ENCODE measurements at regions not wholly inside any gene's neighbourhood (a gene's known extent, or its start where the extent isn't known, plus 50 kb on each side); places are given as distances from the start of the nearest gene placed in this dataset.

DNA sequence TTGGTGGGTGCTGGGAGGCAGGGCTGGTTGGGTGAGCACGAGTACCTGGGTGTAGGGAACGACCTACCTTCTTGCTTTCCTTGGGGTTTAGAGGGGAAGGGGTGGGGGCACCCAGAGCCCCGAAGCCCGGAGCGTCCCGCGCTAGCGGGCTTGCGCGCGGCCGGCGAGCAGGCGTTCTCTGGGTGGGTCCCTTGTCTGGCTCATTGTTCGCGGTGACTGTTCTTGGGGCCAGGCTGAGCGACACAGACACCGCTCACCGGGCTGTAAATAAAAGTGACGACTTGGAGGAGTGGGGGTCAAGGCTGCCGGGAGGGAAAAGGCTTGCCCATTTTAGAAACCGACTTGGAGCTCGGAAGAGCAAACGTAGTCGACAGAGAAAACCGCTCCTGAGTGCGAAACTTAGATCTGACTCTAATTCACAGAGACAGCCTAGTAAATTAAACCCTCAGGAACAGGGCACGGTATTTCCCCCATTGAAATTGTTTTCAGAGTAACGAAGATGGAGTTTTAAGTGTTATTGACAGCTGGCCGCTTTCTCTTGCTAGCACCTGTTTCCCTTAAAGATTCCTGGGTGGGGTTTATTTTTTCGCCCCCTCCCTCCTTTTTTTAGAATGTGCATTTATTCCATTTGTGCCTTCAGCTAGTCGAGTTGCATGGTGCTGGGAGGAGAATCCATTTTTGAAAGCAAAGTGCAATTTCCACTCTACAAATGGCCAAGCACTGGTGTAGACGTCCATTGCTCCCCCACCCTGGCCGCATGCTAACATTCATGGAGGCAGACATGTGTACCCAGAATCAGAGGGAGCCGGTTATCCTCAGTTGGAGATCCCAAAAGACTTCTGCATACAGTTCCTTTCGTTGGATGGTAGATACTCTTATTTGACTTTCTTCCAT, 532.1 kb upstream of the SEMA6D start:
- ChIA-PET POLR2A (no interaction called here), CTCF (no interaction called here), RAD21 (ENCODE audit: low non-redundant PET in 1 of 2, low total read pairs in 2 of 2, uncharacterized antibody in 2 of 2, unreplicated experiment in 2 of 2) (no interaction called here)
- no peaks in the 10 kb centered on the region for H3K9me2 ChIP-seq (ENCODE audit: insufficient read depth)
- H3K4me2 ChIP-seq (ENCODE audit: low read length), result no peak overlapping the region
- H3K9ac ChIP-seq (ENCODE audit: low read length), result no peak overlapping the region
- no peaks in the 10 kb centered on the region for H3K4me1 ChIP-seq (ENCODE audit: control insufficient read depth in 1 of 2, insufficient read depth in 2 of 2, low read length in 2 of 2)
- BruUV-seq (replicated peaks), result no TSS peak
- H3K27ac ChIP-seq (ENCODE audit: low read depth, low read length), result no peak overlapping the region
- intact Hi-C loops (cut with micrococcal nuclease), result no loop called here
- H3K27me3 ChIP-seq (ENCODE audit: insufficient read depth, low read length), result no peaks in the 10 kb centered on the region
- no peak for DNase-seq (ENCODE audit: low read depth, low spot score)
- H2AFZ ChIP-seq (ENCODE audit: low read depth, low read length, poor library complexity, severe bottlenecking), result no peak overlapping the region
- no peaks in the 10 kb centered on the region for H4K20me1 ChIP-seq (ENCODE audit: insufficient read depth)
- H3K4me3 ChIP-seq (replicated peaks in 1 of 2; ENCODE audit: low read depth in 1 of 2, low read length in 2 of 2), result no peak overlapping the region
- no peaks in the 10 kb centered on the region for H3K36me3 ChIP-seq (ENCODE audit: control insufficient read depth in 1 of 2, insufficient read depth in 2 of 2, low read length in 2 of 2)
- TF ChIP-seq ZNF274 (IDR thresholded peaks at IDR 0.05; ENCODE audit: low read depth, low read length), result no peak
- TF ChIP-seq, protein P1, sequence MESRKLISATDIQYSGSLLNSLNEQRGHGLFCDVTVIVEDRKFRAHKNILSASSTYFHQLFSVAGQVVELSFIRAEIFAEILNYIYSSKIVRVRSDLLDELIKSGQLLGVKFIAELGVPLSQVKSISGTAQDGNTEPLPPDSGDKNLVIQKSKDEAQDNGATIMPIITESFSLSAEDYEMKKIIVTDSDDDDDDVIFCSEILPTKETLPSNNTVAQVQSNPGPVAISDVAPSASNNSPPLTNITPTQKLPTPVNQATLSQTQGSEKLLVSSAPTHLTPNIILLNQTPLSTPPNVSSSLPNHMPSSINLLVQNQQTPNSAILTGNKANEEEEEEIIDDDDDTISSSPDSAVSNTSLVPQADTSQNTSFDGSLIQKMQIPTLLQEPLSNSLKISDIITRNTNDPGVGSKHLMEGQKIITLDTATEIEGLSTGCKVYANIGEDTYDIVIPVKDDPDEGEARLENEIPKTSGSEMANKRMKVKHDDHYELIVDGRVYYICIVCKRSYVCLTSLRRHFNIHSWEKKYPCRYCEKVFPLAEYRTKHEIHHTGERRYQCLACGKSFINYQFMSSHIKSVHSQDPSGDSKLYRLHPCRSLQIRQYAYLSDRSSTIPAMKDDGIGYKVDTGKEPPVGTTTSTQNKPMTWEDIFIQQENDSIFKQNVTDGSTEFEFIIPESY (IDR thresholded peaks at IDR 0.05; ENCODE audit: extremely low read depth, insufficient replicate concordance, low read length), result no peak
- TF ChIP-seq EZH2 (IDR thresholded peaks at IDR 0.05), result no peak
- no peaks in the 10 kb centered on the region for H3K79me2 ChIP-seq (ENCODE audit: insufficient read depth, low read length)
- H3K9me3 ChIP-seq (ENCODE audit: control insufficient read depth in 1 of 2, insufficient read depth in 1 of 2, low read depth in 1 of 2, low read length in 2 of 2), result peaks cover 4 to 20% of the 10 kb centered on the region in 2 experiments; a peak in 2 of 4 replicates
- ATAC-seq, result no peak

DNA sequence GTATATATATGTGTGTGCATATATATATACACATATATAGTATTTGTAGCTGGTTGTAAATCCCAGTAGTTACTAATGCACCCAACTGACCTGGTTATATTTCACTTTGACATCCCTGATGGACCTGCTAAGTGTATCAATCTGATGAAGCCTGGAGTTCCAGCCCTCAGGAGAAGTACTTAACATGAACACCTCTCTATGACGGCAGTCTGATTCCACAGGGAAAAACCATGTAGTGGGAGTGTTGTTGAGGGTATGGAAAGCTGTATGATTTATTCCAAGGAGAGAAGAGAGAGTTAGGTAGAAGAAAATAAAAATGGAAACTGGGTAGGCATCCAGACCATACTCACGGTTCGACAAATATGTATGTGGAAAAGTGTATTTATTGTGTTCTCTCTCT, 531.2 kb upstream of the SEMA6D start:
- Histone ChIP-seq H3K27ac (ENCODE audit: low read depth, low read length) (no peak overlapping the region), H3K4me3 (replicated peaks in 1 of 2; ENCODE audit: low read depth in 1 of 2, low read length in 2 of 2) (no peak overlapping the region), H3K4me1 (ENCODE audit: control insufficient read depth in 1 of 2, insufficient read depth in 2 of 2, low read length in 2 of 2) (no peaks in the 10 kb centered on the region), H3K9me3 (ENCODE audit: control insufficient read depth in 1 of 2, insufficient read depth in 1 of 2, low read depth in 1 of 2, low read length in 2 of 2) (peaks cover 4 to 16% of the 10 kb centered on the region in 2 experiments; a peak in 2 of 4 replicates), H4K20me1 (ENCODE audit: insufficient read depth) (no peaks in the 10 kb centered on the region), H3K79me2 (ENCODE audit: insufficient read depth, low read length) (no peaks in the 10 kb centered on the region), H3K27me3 (ENCODE audit: insufficient read depth, low read length) (no peaks in the 10 kb centered on the region), H3K9me2 (ENCODE audit: insufficient read depth) (no peaks in the 10 kb centered on the region), H3K9ac (ENCODE audit: low read length) (no peak overlapping the region), H3K4me2 (ENCODE audit: low read length) (no peak overlapping the region), H3K36me3 (ENCODE audit: control insufficient read depth in 1 of 2, insufficient read depth in 2 of 2, low read length in 2 of 2) (no peaks in the 10 kb centered on the region), H2AFZ (ENCODE audit: low read depth, low read length, poor library complexity, severe bottlenecking) (no peak overlapping the region)
- intact Hi-C loops (cut with micrococcal nuclease), result no loop called here
- BruUV-seq (replicated peaks), result no TSS peak
- DNase-seq (ENCODE audit: low read depth, low spot score) (no peak), ATAC-seq (no peak)
- ChIA-PET POLR2A (no interaction called here), RAD21 (ENCODE audit: low non-redundant PET in 1 of 2, low total read pairs in 2 of 2, uncharacterized antibody in 2 of 2, unreplicated experiment in 2 of 2) (no interaction called here), CTCF (no interaction called here)
- TF ChIP-seq EGR1 (IDR thresholded peaks at IDR 0.05; ENCODE audit: low read depth), result no peak
- TF ChIP-seq SRF (IDR thresholded peaks at IDR 0.05; ENCODE audit: low read depth), result no peak
- no peak for TF ChIP-seq EZH2 (IDR thresholded peaks at IDR 0.05)
- TF ChIP-seq, protein P2, sequence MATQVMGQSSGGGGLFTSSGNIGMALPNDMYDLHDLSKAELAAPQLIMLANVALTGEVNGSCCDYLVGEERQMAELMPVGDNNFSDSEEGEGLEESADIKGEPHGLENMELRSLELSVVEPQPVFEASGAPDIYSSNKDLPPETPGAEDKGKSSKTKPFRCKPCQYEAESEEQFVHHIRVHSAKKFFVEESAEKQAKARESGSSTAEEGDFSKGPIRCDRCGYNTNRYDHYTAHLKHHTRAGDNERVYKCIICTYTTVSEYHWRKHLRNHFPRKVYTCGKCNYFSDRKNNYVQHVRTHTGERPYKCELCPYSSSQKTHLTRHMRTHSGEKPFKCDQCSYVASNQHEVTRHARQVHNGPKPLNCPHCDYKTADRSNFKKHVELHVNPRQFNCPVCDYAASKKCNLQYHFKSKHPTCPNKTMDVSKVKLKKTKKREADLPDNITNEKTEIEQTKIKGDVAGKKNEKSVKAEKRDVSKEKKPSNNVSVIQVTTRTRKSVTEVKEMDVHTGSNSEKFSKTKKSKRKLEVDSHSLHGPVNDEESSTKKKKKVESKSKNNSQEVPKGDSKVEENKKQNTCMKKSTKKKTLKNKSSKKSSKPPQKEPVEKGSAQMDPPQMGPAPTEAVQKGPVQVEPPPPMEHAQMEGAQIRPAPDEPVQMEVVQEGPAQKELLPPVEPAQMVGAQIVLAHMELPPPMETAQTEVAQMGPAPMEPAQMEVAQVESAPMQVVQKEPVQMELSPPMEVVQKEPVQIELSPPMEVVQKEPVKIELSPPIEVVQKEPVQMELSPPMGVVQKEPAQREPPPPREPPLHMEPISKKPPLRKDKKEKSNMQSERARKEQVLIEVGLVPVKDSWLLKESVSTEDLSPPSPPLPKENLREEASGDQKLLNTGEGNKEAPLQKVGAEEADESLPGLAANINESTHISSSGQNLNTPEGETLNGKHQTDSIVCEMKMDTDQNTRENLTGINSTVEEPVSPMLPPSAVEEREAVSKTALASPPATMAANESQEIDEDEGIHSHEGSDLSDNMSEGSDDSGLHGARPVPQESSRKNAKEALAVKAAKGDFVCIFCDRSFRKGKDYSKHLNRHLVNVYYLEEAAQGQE (IDR thresholded peaks at IDR 0.05; ENCODE audit: low read depth), result no peak
- TF ChIP-seq SP1 (IDR thresholded peaks at IDR 0.05; ENCODE audit: low read depth), result no peak
- no peak for TF ChIP-seq JUND (IDR thresholded peaks at IDR 0.05)
- no peak for TF ChIP-seq YY1 (IDR thresholded peaks at IDR 0.05; ENCODE audit: extremely low read depth, insufficient replicate concordance, low read depth, low read length)
- TF ChIP-seq, protein P1 (IDR thresholded peaks at IDR 0.05; ENCODE audit: extremely low read depth, insufficient replicate concordance, low read length), result no peak
- TF ChIP-seq ZFX (IDR thresholded peaks at IDR 0.05), result no peak

Measured in HCT116 (cell line).